ENCODE measurements at regions not wholly inside any gene's neighbourhood (a gene's known extent, or its start where the extent isn't known, plus 50 kb on each side); places are given as distances from the start of the nearest gene placed in this dataset.
"Not testable (repeated sequence)": the region's sequence is repeated elsewhere in the genome, so short reads cannot be mapped to it uniquely, and the experiment has no call there.

DNA sequence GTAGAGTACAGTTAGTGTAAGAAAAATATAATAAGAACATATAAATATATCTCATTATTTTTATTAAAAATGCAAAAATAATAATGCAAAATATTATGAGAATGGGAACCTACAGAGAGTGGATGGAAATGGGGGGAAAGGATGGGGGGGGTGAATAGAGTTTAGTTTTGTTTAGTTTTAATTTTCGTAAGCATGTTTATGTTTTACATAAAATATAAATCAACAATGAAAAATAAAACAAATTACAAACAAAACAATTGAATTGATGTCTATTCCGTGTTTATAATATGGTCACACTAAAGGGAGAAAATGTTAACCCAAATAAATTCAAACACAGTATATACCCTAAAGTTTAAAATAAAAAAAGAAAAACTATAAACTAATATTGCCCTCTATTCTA is 1717.4 kb upstream of the SPRY2 start:
- intact Hi-C loops (cut with micrococcal nuclease), result no loop called here

- intact Hi-C loops (cut with micrococcal nuclease), result not testable (repeated sequence)
Observed at GRCh38 chr13:82045316-82045715, 1704.4 kb upstream of the SPRY2 start.

- intact Hi-C loops (cut with micrococcal nuclease), result no loop called here
Observed at GRCh38 chr13:82036602-82037001, 1695.7 kb upstream of the SPRY2 start.

DNA sequence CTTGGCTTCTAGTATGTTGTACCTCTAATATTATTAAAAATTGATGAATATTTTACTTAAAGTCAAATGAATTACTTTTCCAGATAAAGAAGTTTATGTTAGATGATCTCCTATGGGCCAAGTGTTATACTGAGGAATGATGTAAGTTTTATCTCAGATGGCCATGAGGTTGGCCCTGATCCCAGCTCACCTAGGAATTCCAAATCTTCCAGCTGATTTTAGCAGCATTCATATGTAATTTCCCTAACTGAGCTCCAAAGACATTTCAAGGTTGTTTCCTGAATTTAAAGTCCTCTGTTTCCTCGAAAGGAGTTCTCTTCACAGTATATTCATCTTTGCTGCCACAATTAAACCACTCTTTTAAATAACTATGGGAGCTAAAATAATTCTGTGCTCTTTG is 1670.4 kb upstream of the SPRY2 start:
- intact Hi-C loops (cut with micrococcal nuclease), result no loop called here

DNA sequence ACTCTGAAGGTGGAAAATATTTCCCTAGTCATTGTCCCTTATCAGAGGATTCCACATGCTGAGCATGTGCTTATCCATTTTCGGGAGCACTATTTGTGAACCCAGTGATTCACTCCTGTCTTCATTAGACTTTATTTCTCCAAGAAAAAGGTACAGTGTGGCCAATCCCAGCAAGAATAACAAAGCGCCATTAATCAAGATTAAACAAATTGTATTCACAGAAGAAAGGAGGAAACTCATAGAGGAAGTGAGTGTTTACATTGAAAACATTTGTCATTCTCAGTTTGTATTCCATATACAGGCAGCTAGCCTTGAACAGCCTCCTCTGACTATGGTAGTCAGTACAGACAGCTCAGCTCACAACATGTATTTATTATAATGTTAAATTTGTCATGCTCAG is 1669.9 kb upstream of the SPRY2 start:
- intact Hi-C loops (cut with micrococcal nuclease), result no loop called here

DNA sequence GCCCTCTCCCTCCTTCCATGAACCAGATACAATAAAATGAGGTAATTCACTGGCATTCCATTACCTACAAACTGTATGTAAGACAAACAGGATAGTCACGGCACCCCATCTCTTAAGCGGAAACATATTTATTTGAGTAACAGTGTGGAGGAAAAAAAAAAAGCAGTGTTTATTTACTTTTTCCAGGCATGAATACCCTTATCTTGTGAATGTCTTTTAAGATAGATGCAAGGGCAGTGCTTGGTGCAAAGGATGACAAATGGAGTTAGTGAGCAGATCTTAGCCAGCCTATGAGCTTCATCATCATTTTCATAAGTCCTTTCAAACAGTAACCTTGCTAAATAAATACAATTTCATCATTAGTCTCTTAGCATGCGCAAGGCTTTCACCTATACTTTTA is 1661.8 kb upstream of the SPRY2 start:
- intact Hi-C loops (cut with micrococcal nuclease), result no loop called here

DNA sequence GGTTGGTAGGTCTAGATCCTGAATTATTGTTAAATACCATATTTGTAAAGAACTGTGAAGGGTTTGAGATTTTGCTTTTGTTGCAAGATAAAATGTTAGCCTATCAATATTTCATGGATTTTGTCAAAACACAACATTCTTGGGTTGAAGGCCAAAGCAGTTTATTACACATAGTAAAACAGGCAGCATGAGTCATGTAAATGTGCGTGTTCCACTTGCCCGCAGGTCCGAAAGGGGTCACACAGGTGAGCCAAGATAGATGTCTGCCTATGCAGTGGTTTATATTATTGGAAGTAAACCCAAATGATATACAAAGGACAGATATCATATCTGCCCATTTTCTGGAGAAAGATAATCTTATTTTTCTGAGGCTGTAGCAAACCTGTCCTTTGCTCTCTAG is 1654.4 kb upstream of the SPRY2 start:
- intact Hi-C loops (cut with micrococcal nuclease), result no loop called here

DNA sequence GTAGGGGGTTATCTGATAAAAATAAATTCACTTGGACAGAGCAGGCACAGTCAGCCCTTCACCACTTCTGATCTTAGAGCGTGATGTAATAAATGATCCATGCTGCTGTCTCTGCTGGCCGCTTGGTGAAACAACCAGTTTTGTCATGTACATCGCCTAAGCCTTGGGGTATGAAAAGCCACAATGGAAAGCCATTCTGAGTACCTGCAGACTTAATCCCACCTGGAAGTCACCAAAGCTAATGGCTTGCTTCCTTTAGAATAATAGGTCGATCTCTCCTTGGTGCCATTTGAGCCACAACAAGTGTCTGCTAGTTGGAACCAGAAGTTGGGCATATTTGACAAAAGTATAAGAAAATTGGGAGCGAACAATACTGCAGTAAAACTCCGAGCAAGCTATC is 1649.7 kb upstream of the SPRY2 start:
- intact Hi-C loops (cut with micrococcal nuclease), result no loop called here

- intact Hi-C loops (cut with micrococcal nuclease), result no loop called here
Observed at GRCh38 chr13:81988567-81988966, 1647.6 kb upstream of the SPRY2 start.

DNA sequence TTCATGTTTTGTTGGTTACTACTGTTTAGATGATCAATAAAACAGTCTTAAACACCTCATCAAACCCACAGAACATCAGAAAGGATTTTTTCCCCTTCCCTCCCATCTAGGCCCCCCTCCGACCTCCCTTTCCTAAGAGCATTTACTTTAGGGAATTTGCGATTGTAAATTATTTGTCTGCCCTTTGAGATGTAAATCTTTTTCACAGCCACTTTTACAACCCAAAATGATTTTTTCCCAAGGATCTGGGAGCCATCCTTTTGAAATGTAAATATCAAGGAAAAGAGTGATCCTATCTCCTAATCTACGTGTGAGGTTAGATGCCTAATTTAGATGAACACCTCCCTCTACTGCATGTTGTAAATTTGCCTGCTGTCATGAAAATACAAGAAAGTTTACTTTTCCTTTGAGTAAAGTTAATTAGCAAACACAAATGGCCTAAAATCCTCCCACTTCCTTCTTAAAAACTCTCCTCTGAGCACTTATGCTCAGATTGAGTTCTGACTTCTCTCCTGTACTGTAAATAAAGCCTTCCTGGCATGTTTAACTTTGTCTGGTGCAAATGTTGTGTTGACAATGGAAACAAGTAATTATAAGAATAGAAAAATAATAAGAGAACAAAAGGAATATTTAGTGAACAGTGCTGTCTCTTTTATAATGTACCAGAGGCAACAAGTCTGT is 1646.9 kb upstream of the SPRY2 start:
- intact Hi-C loops (cut with micrococcal nuclease), result no loop called here

DNA sequence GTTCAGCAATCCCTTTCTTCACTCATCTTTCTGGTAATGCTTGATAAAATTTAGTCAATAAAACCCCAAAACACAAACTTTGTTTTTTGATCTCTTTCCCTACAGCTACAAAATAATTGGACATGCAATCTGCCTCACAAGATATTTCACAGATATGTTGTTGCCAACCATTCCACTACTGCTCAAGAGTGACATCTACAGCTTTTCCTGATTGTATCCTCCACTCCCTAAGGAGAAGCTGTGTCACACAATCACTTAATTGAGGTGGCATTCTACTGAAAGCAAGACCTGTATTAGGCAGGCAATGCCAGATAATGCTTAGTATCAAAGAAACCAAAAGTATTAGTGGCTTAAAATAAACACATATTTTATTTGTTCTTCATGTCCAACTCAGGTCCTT is 1646.2 kb upstream of the SPRY2 start:
- intact Hi-C loops (cut with micrococcal nuclease), result no loop called here

DNA sequence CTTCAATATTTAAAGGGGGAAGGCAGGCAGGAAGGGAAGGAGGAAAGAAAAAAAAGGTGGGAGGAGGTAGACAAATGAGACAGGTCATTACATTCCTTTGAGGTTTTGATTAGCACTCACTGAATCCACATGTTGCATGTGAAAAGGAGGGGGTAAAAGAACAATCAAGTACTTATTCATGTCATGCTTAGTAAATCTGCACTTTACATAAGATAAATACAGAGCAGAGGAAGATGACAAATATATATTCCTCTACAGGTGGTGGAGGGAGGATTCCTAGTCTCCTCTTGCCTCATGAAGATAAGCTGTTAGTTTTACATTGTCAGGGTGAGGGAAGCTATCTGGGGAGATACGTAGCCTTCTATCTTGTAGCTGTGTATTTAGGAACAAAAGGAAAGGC is 1645.4 kb upstream of the SPRY2 start:
- intact Hi-C loops (cut with micrococcal nuclease), result no loop called here

DNA sequence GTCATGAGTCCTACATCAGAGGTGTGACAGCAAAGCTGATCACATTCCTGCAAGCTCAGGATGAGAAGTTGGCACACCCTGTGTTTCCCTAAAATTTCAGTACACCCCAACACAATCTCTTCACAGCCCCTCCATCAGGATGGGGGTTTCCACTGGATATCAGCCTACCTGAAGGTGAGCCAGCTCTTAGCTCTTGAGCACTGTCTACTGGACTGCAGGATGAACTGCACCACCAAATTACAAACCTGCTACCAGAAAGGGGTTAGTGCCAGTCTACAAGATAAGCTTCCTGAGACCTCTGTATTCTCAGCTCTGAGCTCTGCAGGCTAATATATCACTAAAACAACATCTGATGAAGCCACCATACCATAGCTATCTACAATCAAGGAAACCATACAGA is 1616.2 kb upstream of the SPRY2 start:
- intact Hi-C loops (cut with micrococcal nuclease), result no loop called here

DNA sequence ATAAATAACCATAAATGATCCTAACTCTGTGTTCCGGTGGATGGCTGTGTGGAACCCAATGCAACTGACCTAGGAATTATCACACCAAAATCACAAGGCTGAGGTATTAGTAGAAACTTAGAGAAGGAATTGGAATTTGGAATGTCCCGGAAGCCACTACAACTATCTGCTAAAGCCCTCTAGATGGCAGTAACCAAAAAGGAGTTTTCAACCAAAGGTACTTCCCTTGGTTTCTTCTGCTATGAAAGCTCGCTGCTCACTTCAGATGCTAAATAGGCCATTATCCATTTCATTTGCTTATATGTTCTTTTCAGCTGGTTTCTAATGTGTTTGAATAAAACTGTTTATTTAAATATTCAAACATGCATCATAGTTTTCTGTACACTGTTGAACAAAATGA is 1589.1 kb upstream of the SPRY2 start:
- intact Hi-C loops (cut with micrococcal nuclease), result no loop called here

DNA sequence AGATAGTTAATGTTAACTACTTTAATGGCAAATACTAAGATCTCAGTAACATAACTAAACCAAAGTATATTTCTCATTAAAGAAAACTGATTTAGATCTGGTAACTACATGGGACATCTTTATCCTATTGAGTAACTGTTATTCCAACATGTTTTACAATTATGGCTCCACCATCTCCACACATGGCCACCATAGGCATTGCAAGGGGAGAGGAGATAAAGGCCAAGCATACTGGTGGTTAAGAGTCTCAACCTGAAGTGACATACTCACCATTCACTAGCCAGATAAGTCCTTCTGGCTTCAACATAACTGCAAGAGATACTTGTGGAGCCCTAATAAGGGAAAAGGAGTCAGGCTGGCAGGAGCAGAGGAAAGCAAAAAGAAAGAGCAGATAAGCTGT is 1586.4 kb upstream of the SPRY2 start:
- intact Hi-C loops (cut with micrococcal nuclease), result no loop called here

DNA sequence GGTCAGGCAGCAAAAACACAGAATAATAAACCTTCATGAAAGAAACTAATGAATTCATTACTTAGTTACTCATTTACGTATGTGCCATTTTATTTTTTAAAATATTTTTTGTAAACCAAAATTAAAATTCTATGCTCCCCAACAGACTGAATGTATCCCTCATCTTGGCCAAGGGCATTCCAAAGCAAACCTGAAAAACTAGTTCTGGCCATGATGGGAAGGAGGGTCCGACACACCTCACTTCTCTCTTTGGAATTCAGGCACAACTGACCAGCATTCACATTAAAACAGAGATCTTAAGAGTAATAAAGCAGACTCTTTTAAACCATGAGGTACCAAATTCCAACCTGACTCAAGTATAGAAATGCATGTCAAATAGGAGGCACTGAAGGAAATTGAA is 1576.9 kb upstream of the SPRY2 start:
- intact Hi-C loops (cut with micrococcal nuclease), result no loop called here

- intact Hi-C loops (cut with micrococcal nuclease), result no loop called here
Observed at GRCh38 chr13:81916461-81916860, 1575.5 kb upstream of the SPRY2 start.

DNA sequence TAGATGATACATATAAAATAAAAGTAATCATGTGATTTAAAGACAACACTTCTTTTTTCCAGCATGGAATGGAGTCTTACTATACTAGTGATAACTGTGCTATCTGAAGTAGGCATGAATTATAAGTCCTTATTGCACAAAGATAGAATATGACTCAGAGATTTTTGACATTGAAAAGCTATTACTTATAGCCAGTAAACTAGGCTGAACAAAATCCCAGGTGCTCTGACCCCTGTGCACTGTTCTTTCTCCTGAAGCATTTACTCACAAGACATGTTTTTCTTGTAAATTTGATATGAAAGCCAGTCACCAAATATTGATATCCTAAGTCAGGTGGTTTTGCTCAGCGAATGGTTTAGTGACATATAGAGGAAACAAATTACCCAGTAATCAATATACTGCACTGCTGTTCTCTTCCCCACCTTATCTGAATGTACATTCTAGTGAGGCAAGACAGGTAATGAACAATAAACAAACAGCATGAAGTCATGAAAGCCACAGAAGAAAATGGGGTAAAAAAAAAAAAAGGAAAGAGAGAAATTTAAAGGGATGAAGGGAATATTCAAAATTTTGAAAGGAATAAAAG is 1567.0 kb upstream of the SPRY2 start:
- intact Hi-C loops (cut with micrococcal nuclease), result no loop called here

DNA sequence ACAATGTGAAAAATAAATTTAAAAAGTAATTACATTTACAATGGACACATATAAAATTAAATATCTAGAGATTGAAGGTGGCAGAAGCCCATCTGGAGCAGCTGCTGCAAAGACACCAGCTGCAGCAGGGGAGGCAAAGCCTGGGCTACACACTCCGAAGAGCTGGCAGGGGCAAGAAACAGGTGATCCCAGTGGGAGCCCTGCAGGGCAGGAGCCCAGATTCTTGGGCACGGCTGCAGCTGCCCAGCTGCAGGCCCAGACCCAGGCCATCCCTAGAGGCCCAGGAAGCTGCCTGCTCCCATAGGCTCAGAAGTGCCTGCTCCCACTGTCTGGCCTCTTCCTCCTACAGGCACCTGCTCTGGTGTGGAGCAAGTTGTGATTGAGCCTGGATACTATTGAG is 1547.9 kb upstream of the SPRY2 start:
- intact Hi-C loops (cut with micrococcal nuclease), result no loop called here

GRCh38 chr13:81874681-81875661 is 1534.0 kb upstream of the SPRY2 start:
- intact Hi-C loops (cut with micrococcal nuclease), result no loop called here

DNA sequence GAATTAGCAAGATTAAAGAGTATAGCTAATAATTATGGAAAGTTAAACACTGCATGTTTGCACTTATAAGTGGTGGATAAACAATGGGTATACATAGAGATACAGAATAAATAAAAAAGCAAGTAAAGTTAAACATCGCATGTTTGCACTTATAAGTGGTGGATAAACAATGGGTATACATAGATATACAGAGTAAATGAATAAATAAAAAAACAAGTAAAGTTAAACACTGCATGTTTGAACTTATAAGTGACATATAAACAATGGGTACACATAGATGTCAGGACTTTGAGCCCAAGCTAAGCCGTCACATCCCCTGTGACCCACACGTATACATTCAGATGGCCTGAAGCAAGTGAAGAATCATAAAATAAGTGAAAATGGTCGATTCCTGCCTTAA is 1533.3 kb upstream of the SPRY2 start:
- intact Hi-C loops (cut with micrococcal nuclease), result no loop called here

DNA sequence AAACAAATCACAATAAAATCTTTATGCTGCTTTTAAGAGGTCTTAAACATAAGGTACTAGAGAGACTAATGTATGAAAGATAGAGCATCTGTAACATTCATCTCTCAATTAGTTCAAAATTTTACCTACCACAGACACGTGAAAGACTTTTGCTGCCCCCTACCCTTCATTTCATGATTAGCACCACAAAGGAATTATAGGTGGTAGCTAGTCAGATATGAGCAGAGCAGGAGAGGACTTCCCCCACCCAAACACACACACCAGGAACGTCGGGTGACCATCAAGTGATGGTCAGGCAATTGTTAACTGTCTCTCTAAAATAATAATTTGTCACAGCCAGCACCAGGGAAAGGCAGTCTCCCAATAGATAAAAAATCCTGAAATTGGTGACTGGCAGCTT is 1531.7 kb upstream of the SPRY2 start:
- intact Hi-C loops (cut with micrococcal nuclease), result no loop called here

All from T-helper 2 cell treated with Interferon-gamma antibody and Interleukin-4, amounts not matched to agents 100 ng/mL and 5 ng/mL, for 36 hours (primary cell).